Fibroblast of the aortic adventitia (primary cell): ENCODE measurements at regions not wholly inside any gene's neighbourhood (a gene's known extent, or its start where the extent isn't known, plus 50 kb on each side); places are given as distances from the start of the nearest gene placed in this dataset.
A peak's percentile ranks its signal among the peaks of the same experiment; 100 is the strongest.

ENCODE experiments used
- DNase-seq: peaks from one replicate; pipeline ENCODE4 v3.0.0-alpha.2; 2010; ENCODE audit warnings: low read depth
- H3K4me3 ChIP-seq: 2 replicates; pipeline ENCODE4 v1.5.1; 2011; ENCODE audit warnings: low read depth, mild to moderate bottlenecking, control low read depth, low read length, moderate library complexity
- CTCF ChIP-seq: IDR thresholded peaks from 2 replicates; pipeline ENCODE4 v1.5.1; 2011; ENCODE audit warnings: mild to moderate bottlenecking, low read length, control low read depth, inconsistent platforms; ENCODE audit not compliant: insufficient read depth

- no peak overlapping the region for H3K4me3 ChIP-seq
- no peak for DNase-seq
- TF ChIP-seq CTCF = no peak
Observed at GRCh38 chr5:93039888-93040287, 541.1 kb downstream of the NR2F1-AS1 start.

GRCh38 chr5:93034621-93035590 is 546.1 kb downstream of the NR2F1-AS1 start:
- H3K4me3 ChIP-seq = no peak overlapping the region
- DNase-seq = no peak
- no peak for TF ChIP-seq CTCF

GRCh38 chr5:93022796-93023447 is 558.1 kb downstream of the NR2F1-AS1 start:
- peak; percentile 2 for DNase-seq
- H3K4me3 ChIP-seq = no peak overlapping the region
- TF ChIP-seq CTCF = no peak

- DNase-seq = no peak
- H3K4me3 ChIP-seq = no peak overlapping the region
- TF ChIP-seq CTCF = no peak
Observed at GRCh38 chr5:93022211-93022610, 558.8 kb downstream of the NR2F1-AS1 start.

- no peak for DNase-seq
- no peak overlapping the region for H3K4me3 ChIP-seq
- no peak for TF ChIP-seq CTCF
Observed at GRCh38 chr5:93019896-93020295, 561.1 kb downstream of the NR2F1-AS1 start.

- TF ChIP-seq CTCF = no peak
- H3K4me3 ChIP-seq = no peak overlapping the region
- peak; percentile 26 for DNase-seq
Observed at GRCh38 chr5:93018461-93018860, 562.6 kb downstream of the NR2F1-AS1 start.
